H1 (cell line): ENCODE measurements at regions not wholly inside any gene's neighbourhood (a gene's known extent, or its start where the extent isn't known, plus 50 kb on each side); places are given as distances from the start of the nearest gene placed in this dataset.

Source experiments
- CTCF ChIA-PET: fragments of 300-600 bp; sonication (Branson Sonifier 250); formaldehyde crosslinking; loops from one replicate; lab custom pipeline; 2021; ENCODE audit not compliant: partially characterized antibody; lab: Charles Lee
- POLR2A ChIA-PET: fragments of 300-600 bp; sonication (Branson Sonifier 250); formaldehyde crosslinking; loops from one replicate; lab custom pipeline; 2021; ENCODE audit warnings: inconsistent platforms; ENCODE audit not compliant: partially characterized antibody; lab: Charles Lee
- DNase-seq, 2 experiments: peaks; one replicate each; pipeline versions ENCODE4 v3.0.0 to v3.0.0-alpha.2; 2010 to 2022; ENCODE audit warnings: low spot score in 2 of 2, low read depth in 1 of 2, mixed read lengths in 1 of 2
- FAIRE-seq: peaks from 2 replicates; lab custom pipeline; 2011; peaks lifted over from hg19 to GRCh38; lab: Jason Lieb, UNC
- H2AFZ ChIP-seq: 2 replicates; pipeline ENCODE4 v1.8.1; 2012; ENCODE audit warnings: low read length, inconsistent platforms
- H2AK5ac ChIP-seq: 2 replicates; pipeline ENCODE4 v1.6.1; 2013; ENCODE audit warnings: low read depth, low read length
- H2BK120ac ChIP-seq: replicated peaks from 2 replicates; pipeline ENCODE3; 2013; ENCODE audit warnings: low read depth, low read length, inconsistent platforms
- H2BK12ac ChIP-seq: 2 replicates; pipeline ENCODE4 v1.6.1; 2013; ENCODE audit warnings: low read depth, low read length
- H2BK15ac ChIP-seq: 2 replicates; pipeline ENCODE4 v1.6.1; 2013; ENCODE audit warnings: low read length
- H2BK20ac ChIP-seq: 2 replicates; pipeline ENCODE4 v1.6.1; 2013; ENCODE audit warnings: low read length
- H2BK5ac ChIP-seq: 2 replicates; pipeline ENCODE4 v1.6.1; 2013; ENCODE audit warnings: low read depth, low read length
- H3K14ac ChIP-seq: 2 replicates; pipeline ENCODE4 v1.6.1; 2013; ENCODE audit warnings: inconsistent platforms; ENCODE audit not compliant: insufficient read length
- H3K18ac ChIP-seq: 2 replicates; pipeline ENCODE4 v1.6.1; 2013; ENCODE audit warnings: low read length; ENCODE audit errors: extremely low read depth
- H3K23ac ChIP-seq: 2 replicates; pipeline ENCODE4 v1.6.1; 2013; ENCODE audit warnings: inconsistent platforms; ENCODE audit not compliant: insufficient read length
- H3K23me2 ChIP-seq: 2 replicates; pipeline ENCODE4 v1.6.1; 2013; ENCODE audit warnings: low read depth, low read length
- H3K27ac ChIP-seq: 2 replicates; pipeline ENCODE4 v1.6.1; 2011; ENCODE audit warnings: low read depth, low read length, inconsistent platforms
- H3K27me3 ChIP-seq, 4 experiments: replicated peaks in 1 of 4; 1 replicate in 1 of 4; 2 replicates in 3 of 4; pipeline versions ENCODE4 v1.6.1 to v1.8.1; 2011 to 2013; ENCODE audit warnings: low read length in 3 of 4, mild to moderate bottlenecking in 3 of 4, inconsistent platforms in 2 of 4, mixed read lengths in 2 of 4, moderate library complexity in 1 of 4; ENCODE audit not compliant: control insufficient read depth in 3 of 4, insufficient read depth in 3 of 4; ENCODE audit errors: extremely low read depth in 1 of 4
- H3K36me3 ChIP-seq, 4 experiments: 2 replicates each; pipeline versions ENCODE4 v1.6.1 to v1.8.1; 2011 to 2013; ENCODE audit warnings: mild to moderate bottlenecking in 4 of 4, low read length in 3 of 4, moderate library complexity in 2 of 4, control low read depth in 1 of 4, inconsistent platforms in 1 of 4; ENCODE audit not compliant: insufficient read depth in 4 of 4, control insufficient read depth in 2 of 4
- H3K4ac ChIP-seq: replicated peaks from 2 replicates; pipeline ENCODE3; 2013; ENCODE audit warnings: low read length, low read depth, mixed read lengths, inconsistent platforms; ENCODE audit not compliant: insufficient read length
- H3K4me1 ChIP-seq, 4 experiments: replicated peaks in 1 of 4; 1 replicate in 1 of 4; 2 replicates in 3 of 4; pipeline versions ENCODE4 v1.6.1 to v1.8.1; 2011 to 2013; ENCODE audit warnings: low read length in 3 of 4, inconsistent platforms in 2 of 4, mixed read lengths in 1 of 4; ENCODE audit not compliant: insufficient read depth in 4 of 4, control insufficient read depth in 3 of 4
- H3K4me2 ChIP-seq, 2 experiments: 2 replicates each; pipeline versions ENCODE4 v1.6.1 to v1.8.1; 2011 to 2013; ENCODE audit warnings: low read depth in 2 of 2, low read length in 2 of 2, control low read depth in 1 of 2, inconsistent platforms in 1 of 2, mild to moderate bottlenecking in 1 of 2; ENCODE audit not compliant: insufficient read depth in 1 of 2
- H3K4me3 ChIP-seq, 4 experiments: fragments of 200-600, 300-600 bp in 1 of 4; sonication (generic), shearing (Covaris generic), sonication (Bioruptor Twin) in 1 of 4; 2 replicates each; pipeline versions ENCODE4 v1.5.1 to v1.8.1; 2011 to 2016; ENCODE audit warnings: low read length in 4 of 4, low read depth in 3 of 4, control low read depth in 2 of 4, inconsistent platforms in 2 of 4, mild to moderate bottlenecking in 2 of 4, mixed read lengths in 1 of 4, moderate library complexity in 1 of 4; ENCODE audit not compliant: insufficient read depth in 2 of 4; ENCODE audit errors: extremely low read depth in 1 of 4
- H3K56ac ChIP-seq: replicated peaks from 2 replicates; pipeline ENCODE3; 2013; ENCODE audit warnings: low read depth, mild to moderate bottlenecking, mixed read lengths, low read length, inconsistent platforms; ENCODE audit not compliant: insufficient read length
- H3K79me1 ChIP-seq: 2 replicates; pipeline ENCODE4 v1.6.1; 2013; ENCODE audit warnings: low read depth, low read length, control low read depth
- H3K79me2 ChIP-seq, 2 experiments: 2 replicates each; pipeline versions ENCODE4 v1.6.1 to v1.8.1; 2012 to 2013; ENCODE audit warnings: low read length in 2 of 2, mild to moderate bottlenecking in 2 of 2, inconsistent platforms in 1 of 2; ENCODE audit not compliant: insufficient read depth in 2 of 2, control insufficient read depth in 1 of 2
- H3K9ac ChIP-seq, 4 experiments: replicated peaks in 1 of 4; 1 replicate in 1 of 4; 2 replicates in 3 of 4; pipeline versions ENCODE4 v1.6.1 to v1.8.1; 2011 to 2013; ENCODE audit warnings: low read depth in 3 of 4, low read length in 3 of 4, control low read depth in 2 of 4, mild to moderate bottlenecking in 2 of 4, moderate library complexity in 2 of 4, inconsistent platforms in 1 of 4; ENCODE audit errors: extremely low read depth in 1 of 4
- H3K9me3 ChIP-seq, 2 experiments: 2 replicates each; pipeline versions ENCODE4 v1.6.1 to v1.8.1; 2012 to 2013; ENCODE audit warnings: mild to moderate bottlenecking in 2 of 2, moderate library complexity in 2 of 2, control low read depth in 1 of 2, inconsistent platforms in 1 of 2, low read depth in 1 of 2, low read length in 1 of 2, mixed read lengths in 1 of 2; ENCODE audit not compliant: insufficient read depth in 2 of 2
- H4K20me1 ChIP-seq, 2 experiments: replicated peaks in 1 of 2; 2 replicates each; pipeline versions ENCODE3 to v1.8.1; 2011 to 2013; ENCODE audit warnings: inconsistent platforms in 2 of 2, low read length in 2 of 2, mild to moderate bottlenecking in 1 of 2; ENCODE audit not compliant: insufficient read depth in 2 of 2, control insufficient read depth in 1 of 2
- H4K5ac ChIP-seq: 2 replicates; pipeline ENCODE4 v1.6.1; 2013; ENCODE audit warnings: low read length, low read depth, mixed read lengths, inconsistent platforms; ENCODE audit not compliant: insufficient read length
- H4K8ac ChIP-seq: 2 replicates; pipeline ENCODE4 v1.8.0; 2013; ENCODE audit warnings: mild to moderate bottlenecking, moderate library complexity, low read length, inconsistent platforms; ENCODE audit not compliant: insufficient read depth; ENCODE audit errors: extremely low read depth
- H4K91ac ChIP-seq: replicated peaks from 2 replicates; pipeline ENCODE3; 2013; ENCODE audit warnings: low read length, mixed read lengths, inconsistent platforms; ENCODE audit not compliant: insufficient read length
- CTCF ChIP-seq, 3 experiments: IDR thresholded peaks; 1 replicate in 2 of 3; 2 replicates in 1 of 3; pipeline versions ENCODE4 v1.5.1 to v1.6.1; 2011; ENCODE audit warnings: low read length in 3 of 3, mild to moderate bottlenecking in 3 of 3, inconsistent platforms in 2 of 3, low read depth in 1 of 3, moderate library complexity in 1 of 3; ENCODE audit not compliant: insufficient read depth in 1 of 3; ENCODE audit errors: control extremely low read depth in 1 of 3
- RAD21 ChIP-seq, 2 experiments: IDR thresholded peaks in 1 of 2; conservative IDR thresholded peaks in 1 of 2; 2 replicates each; pipeline ENCODE4 v1.6.1; 2011; ENCODE audit warnings: low read depth in 2 of 2, low read length in 2 of 2, improper control_type of control experiment in 1 of 2, inconsistent platforms in 1 of 2, mild to moderate bottlenecking in 1 of 2, moderate library complexity in 1 of 2
- YY1 ChIP-seq: IDR thresholded peaks from 2 replicates; pipeline ENCODE4 v1.6.1; 2011; ENCODE audit warnings: low read depth, mild to moderate bottlenecking, low read length
- WGBS, 2 experiments: shearing (Covaris generic) in 1 of 2; methylation state at CpG; one replicate each; pipeline versions ENCODE4 v1.1.6 to v1.1.7; 2013 to 2015; ENCODE audit warnings: low lambda C conversion rate in 2 of 2, mixed read lengths in 2 of 2, inconsistent platforms in 1 of 2, low coverage in 1 of 2, missing lambda C conversion rate in 1 of 2; ENCODE audit not compliant: insufficient replicate concordance in 2 of 2, insufficient coverage in 1 of 2, insufficient read length in 1 of 2; ENCODE audit errors: extremely low coverage in 1 of 2, missing lambda C conversion rate in 1 of 2; 5-methylcytosine and 5-hydroxymethylcytosine counted together

DNA sequence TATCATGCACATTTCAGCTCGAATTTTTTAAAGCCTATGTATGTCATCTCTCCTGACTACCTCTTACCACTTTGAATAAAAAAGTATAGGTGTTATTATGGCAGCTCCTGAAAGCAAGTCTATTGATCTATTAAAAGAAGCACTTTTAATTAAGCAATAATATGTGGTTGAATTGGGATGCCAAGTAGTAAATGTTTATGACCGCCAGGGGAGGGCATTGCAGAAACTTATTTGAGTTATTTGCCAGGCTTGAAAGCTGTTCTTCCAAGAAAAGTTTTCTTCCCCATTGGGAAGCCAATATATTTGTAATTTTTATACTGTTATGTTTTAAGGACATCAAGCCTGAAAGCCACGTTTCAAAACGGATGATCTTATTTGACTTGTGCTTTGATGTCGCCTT, 88.1 kb upstream of the SOX21 start:
- 87% methylated on average over 5 of the region's 5 CpGs; no CpG with 5 or more reads in 1 of the 2 experiments for WGBS, 2 experiments
- no peaks in the 10 kb centered on the region for H4K20me1 ChIP-seq
- H3K9me3 ChIP-seq: no peaks in the 10 kb centered on the region
- no peak overlapping the region for H3K4ac ChIP-seq
- no peaks in the 10 kb centered on the region for H3K79me2 ChIP-seq
- no peak overlapping the region for H3K27ac ChIP-seq
- FAIRE-seq: no peak
- no peak overlapping the region for H2BK20ac ChIP-seq
- H3K23me2 ChIP-seq: no peaks in the 10 kb centered on the region
- H4K91ac ChIP-seq: no peak overlapping the region
- ChIA-PET POLR2A (no interaction called here), CTCF (interaction anchor here (0.9 to 1.2 kb wide), 3 partner anchors 10 to 79 kb away, joined by 4 to 5 read pairs (median 4); no protein-coding TSS in a partner anchor)
- no peaks in the 10 kb centered on the region for H3K79me1 ChIP-seq
- no peak overlapping the region for H3K56ac ChIP-seq
- H2AK5ac ChIP-seq: no peak overlapping the region
- H3K14ac ChIP-seq: no peak overlapping the region
- H3K4me3 ChIP-seq: no peak overlapping the region
- no peak overlapping the region for H4K5ac ChIP-seq
- no peak overlapping the region for H3K23ac ChIP-seq
- no peak overlapping the region for H2BK12ac ChIP-seq
- H4K8ac ChIP-seq: no peak overlapping the region
- no peak overlapping the region for H3K9ac ChIP-seq
- H3K4me1 ChIP-seq: no peaks in the 10 kb centered on the region
- no peak overlapping the region for H2BK120ac ChIP-seq
- H3K36me3 ChIP-seq: no peaks in the 10 kb centered on the region
- no peak overlapping the region for H2BK15ac ChIP-seq
- H2BK5ac ChIP-seq: no peak overlapping the region
- TF ChIP-seq CTCF (IDR thresholded peaks at IDR 0.05; ENCODE audit: control extremely low read depth in 1 of 3, insufficient read depth in 1 of 3, low read depth in 1 of 3, low read length in 3 of 3) (0 out of 4 replicates have a peak, but pooled peaks of 1 of the 3 experiments have one; percentile 2), YY1 (no peak), RAD21 (IDR thresholded peaks at IDR 0.05 in 1 of 2, conservative IDR thresholded peaks at IDR 0.05 in 1 of 2; ENCODE audit: low read depth in 2 of 2, low read length in 2 of 2) (peak; percentile 20 to 38; a peak in 3 of 4 replicates)
- TF ChIP-seq, all 59 proteins: peak for 2
- DNase-seq: no peak
- no peaks in the 10 kb centered on the region for H3K27me3 ChIP-seq
- no peak overlapping the region for H3K18ac ChIP-seq
- H2AFZ ChIP-seq: no peak overlapping the region
- H3K4me2 ChIP-seq: no peak overlapping the region
